ENCODE measurements at regions not wholly inside any gene's neighbourhood (a gene's known extent, or its start where the extent isn't known, plus 50 kb on each side); places are given as distances from the start of the nearest gene placed in this dataset.

DNA sequence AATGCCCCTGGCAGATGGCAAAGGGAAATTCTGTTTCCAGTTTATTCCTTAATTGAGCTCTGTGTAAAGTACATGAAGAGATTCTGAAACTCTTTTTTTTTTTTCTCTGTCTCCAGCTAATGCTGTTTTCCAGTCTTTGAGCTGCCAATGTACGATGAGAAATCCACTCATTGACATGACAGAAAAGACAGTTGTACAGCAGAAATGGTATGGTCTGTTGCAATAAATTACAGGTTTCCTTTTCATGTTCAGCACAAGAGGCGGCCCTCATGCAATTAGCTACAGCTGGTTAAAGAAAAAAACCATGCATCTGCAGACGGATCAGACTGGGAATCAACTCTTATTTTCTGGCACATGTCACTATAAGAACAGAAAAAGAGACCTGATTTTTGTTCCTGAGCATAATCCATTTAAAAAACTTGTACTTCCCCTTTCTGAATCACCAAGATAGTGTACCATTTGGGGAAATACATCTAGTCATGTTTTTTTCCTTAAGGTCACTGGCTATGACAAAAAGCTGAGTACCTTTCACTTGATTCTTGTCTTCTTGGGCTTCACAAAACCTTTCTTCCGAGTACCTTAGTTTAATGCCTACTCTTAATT, 289.8 kb upstream of the PREP start:
- DNase-seq = no peak
- Histone ChIP-seq H2AK5ac (ENCODE audit: low read length, severe bottlenecking) (no peak overlapping the region), H2BK120ac (ENCODE audit: low read depth, low read length) (no peak overlapping the region), H3K18ac (ENCODE audit: low read depth in 1 of 2, low read length in 2 of 2) (no peak overlapping the region), H3K23ac (ENCODE audit: low read length in 2 of 2) (no peak overlapping the region), H2BK12ac (ENCODE audit: low read length in 2 of 2) (no peak overlapping the region), H3K4ac (ENCODE audit: low read depth in 1 of 2, low read length in 2 of 2) (no peak overlapping the region), H3K79me1 (replicated peaks; ENCODE audit: low read length, poor library complexity, severe bottlenecking) (no peaks in the 10 kb centered on the region), H4K8ac (ENCODE audit: low read length) (no peak overlapping the region), H3K4me3 (ENCODE audit: insufficient read depth in 1 of 2, low read depth in 1 of 2, low read length in 2 of 2) (no peak overlapping the region), H3K4me1 (ENCODE audit: control insufficient read depth, insufficient read depth, low read depth, low read length) (no peaks in the 10 kb centered on the region), H2AFZ (ENCODE audit: low read depth, low read length) (no peak overlapping the region), H4K91ac (ENCODE audit: low read length) (no peak overlapping the region), H2BK5ac (ENCODE audit: low read depth, low read length, poor library complexity, severe bottlenecking) (no peak overlapping the region), H3K4me2 (ENCODE audit: low read length, poor library complexity, severe bottlenecking) (no peak overlapping the region), H3K27me3 (ENCODE audit: control insufficient read depth in 1 of 2, insufficient read depth in 1 of 2, low read length in 2 of 2) (no peaks in the 10 kb centered on the region), H3K14ac (ENCODE audit: low read length in 2 of 2) (no peak overlapping the region), H3K9me3 (ENCODE audit: control insufficient read depth, low read length) (peaks cover 12% of the 10 kb centered on the region), H3K36me3 (ENCODE audit: control insufficient read depth in 1 of 2, insufficient read depth in 2 of 2, low read depth in 1 of 2, low read length in 2 of 2) (no peaks in the 10 kb centered on the region), H2BK15ac (ENCODE audit: low read depth, poor library complexity, severe bottlenecking) (no peak overlapping the region), H3K9ac (ENCODE audit: low read length) (no peak overlapping the region), H3K27ac (ENCODE audit: low read length, poor library complexity, severe bottlenecking) (no peak overlapping the region)
- 71% methylated on average over 4 of the region's 4 CpGs for WGBS

- Histone ChIP-seq H3K4me2 (ENCODE audit: low read length, poor library complexity, severe bottlenecking) (no peak overlapping the region), H2BK120ac (ENCODE audit: low read depth, low read length) (no peak overlapping the region), H2AFZ (ENCODE audit: low read depth, low read length) (no peak overlapping the region), H3K4ac (ENCODE audit: low read depth in 1 of 2, low read length in 2 of 2) (no peak overlapping the region), H4K8ac (ENCODE audit: low read length) (no peak overlapping the region), H3K27me3 (ENCODE audit: control insufficient read depth in 1 of 2, insufficient read depth in 1 of 2, low read length in 2 of 2) (no peaks in the 10 kb centered on the region), H3K9me3 (ENCODE audit: control insufficient read depth, low read length) (peaks cover 19% of the 10 kb centered on the region), H3K9ac (ENCODE audit: low read length) (no peak overlapping the region), H3K79me1 (replicated peaks; ENCODE audit: low read length, poor library complexity, severe bottlenecking) (no peaks in the 10 kb centered on the region), H3K4me3 (ENCODE audit: insufficient read depth in 1 of 2, low read depth in 1 of 2, low read length in 2 of 2) (no peak overlapping the region), H4K91ac (ENCODE audit: low read length) (no peak overlapping the region), H2BK15ac (ENCODE audit: low read depth, poor library complexity, severe bottlenecking) (no peak overlapping the region), H3K23ac (ENCODE audit: low read length in 2 of 2) (no peak overlapping the region), H3K4me1 (ENCODE audit: control insufficient read depth, insufficient read depth, low read depth, low read length) (no peaks in the 10 kb centered on the region), H3K18ac (ENCODE audit: low read depth in 1 of 2, low read length in 2 of 2) (no peak overlapping the region), H3K27ac (ENCODE audit: low read length, poor library complexity, severe bottlenecking) (no peak overlapping the region), H3K36me3 (ENCODE audit: control insufficient read depth in 1 of 2, insufficient read depth in 2 of 2, low read depth in 1 of 2, low read length in 2 of 2) (no peaks in the 10 kb centered on the region), H2BK5ac (ENCODE audit: low read depth, low read length, poor library complexity, severe bottlenecking) (no peak overlapping the region), H2BK12ac (ENCODE audit: low read length in 2 of 2) (no peak overlapping the region), H3K14ac (ENCODE audit: low read length in 2 of 2) (no peak overlapping the region), H2AK5ac (ENCODE audit: low read length, severe bottlenecking) (no peak overlapping the region)
- DNase-seq = no peak
- 95% methylated on average over 2 of the region's 2 CpGs for WGBS
These were observed 289.1 kb upstream of the PREP start for GRCh38 chr6:105691971-105692370.

DNA sequence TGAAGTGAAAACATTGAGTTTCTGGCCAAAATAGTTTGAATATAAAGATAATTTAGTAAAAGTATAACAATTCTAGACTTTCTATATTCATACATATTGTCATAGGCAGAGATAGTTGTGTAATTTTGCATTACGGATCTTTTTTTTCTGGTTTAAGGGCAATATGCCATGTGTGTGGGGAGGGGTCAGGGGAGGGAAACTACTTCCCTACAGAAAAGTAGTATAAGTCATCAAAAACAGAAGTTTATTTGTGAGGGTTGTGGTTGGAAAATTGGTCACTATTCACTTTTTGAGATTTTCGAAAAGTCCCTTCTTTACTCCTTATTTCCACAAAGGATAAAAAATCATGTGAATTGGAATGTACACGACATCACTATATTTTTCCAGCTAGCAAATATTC, 288.2 kb upstream of the PREP start:
- H3K4me1 ChIP-seq (ENCODE audit: control insufficient read depth, insufficient read depth, low read depth, low read length) = no peaks in the 10 kb centered on the region
- no peak overlapping the region for H3K18ac ChIP-seq (ENCODE audit: low read depth in 1 of 2, low read length in 2 of 2)
- H3K9me3 ChIP-seq (ENCODE audit: control insufficient read depth, low read length) = peaks cover 25% of the 10 kb centered on the region
- no peak overlapping the region for H3K23ac ChIP-seq (ENCODE audit: low read length in 2 of 2)
- H3K4me2 ChIP-seq (ENCODE audit: low read length, poor library complexity, severe bottlenecking) = no peak overlapping the region
- no peak overlapping the region for H3K4ac ChIP-seq (ENCODE audit: low read depth in 1 of 2, low read length in 2 of 2)
- H2BK12ac ChIP-seq (ENCODE audit: low read length in 2 of 2) = no peak overlapping the region
- WGBS = 80% methylated on average over 1 of the region's 3 CpGs
- no peak overlapping the region for H2BK5ac ChIP-seq (ENCODE audit: low read depth, low read length, poor library complexity, severe bottlenecking)
- H2BK15ac ChIP-seq (ENCODE audit: low read depth, poor library complexity, severe bottlenecking) = no peak overlapping the region
- no peak overlapping the region for H4K91ac ChIP-seq (ENCODE audit: low read length)
- H3K4me3 ChIP-seq (ENCODE audit: insufficient read depth in 1 of 2, low read depth in 1 of 2, low read length in 2 of 2) = no peak overlapping the region
- no peak for DNase-seq
- H3K27me3 ChIP-seq (ENCODE audit: control insufficient read depth in 1 of 2, insufficient read depth in 1 of 2, low read length in 2 of 2) = no peaks in the 10 kb centered on the region
- no peak overlapping the region for H3K9ac ChIP-seq (ENCODE audit: low read length)
- no peak overlapping the region for H2AFZ ChIP-seq (ENCODE audit: low read depth, low read length)
- H2BK120ac ChIP-seq (ENCODE audit: low read depth, low read length) = no peak overlapping the region
- H3K14ac ChIP-seq (ENCODE audit: low read length in 2 of 2) = no peak overlapping the region
- H3K79me1 ChIP-seq (replicated peaks; ENCODE audit: low read length, poor library complexity, severe bottlenecking) = no peaks in the 10 kb centered on the region
- no peak overlapping the region for H4K8ac ChIP-seq (ENCODE audit: low read length)
- no peaks in the 10 kb centered on the region for H3K36me3 ChIP-seq (ENCODE audit: control insufficient read depth in 1 of 2, insufficient read depth in 2 of 2, low read depth in 1 of 2, low read length in 2 of 2)
- H3K27ac ChIP-seq (ENCODE audit: low read length, poor library complexity, severe bottlenecking) = no peak overlapping the region
- no peak overlapping the region for H2AK5ac ChIP-seq (ENCODE audit: low read length, severe bottlenecking)

- Histone ChIP-seq H3K4me3 (ENCODE audit: insufficient read depth in 1 of 2, low read depth in 1 of 2, low read length in 2 of 2) (no peak overlapping the region), H3K18ac (ENCODE audit: low read depth in 1 of 2, low read length in 2 of 2) (no peak overlapping the region), H3K14ac (ENCODE audit: low read length in 2 of 2) (no peak overlapping the region), H3K36me3 (ENCODE audit: control insufficient read depth in 1 of 2, insufficient read depth in 2 of 2, low read depth in 1 of 2, low read length in 2 of 2) (no peaks in the 10 kb centered on the region), H3K27me3 (ENCODE audit: control insufficient read depth in 1 of 2, insufficient read depth in 1 of 2, low read length in 2 of 2) (no peaks in the 10 kb centered on the region), H3K4ac (ENCODE audit: low read depth in 1 of 2, low read length in 2 of 2) (no peak overlapping the region), H3K9me3 (ENCODE audit: control insufficient read depth, low read length) (peaks cover 25% of the 10 kb centered on the region), H2BK5ac (ENCODE audit: low read depth, low read length, poor library complexity, severe bottlenecking) (no peak overlapping the region), H2AK5ac (ENCODE audit: low read length, severe bottlenecking) (no peak overlapping the region), H4K91ac (ENCODE audit: low read length) (no peak overlapping the region), H3K4me1 (ENCODE audit: control insufficient read depth, insufficient read depth, low read depth, low read length) (no peaks in the 10 kb centered on the region), H3K23ac (ENCODE audit: low read length in 2 of 2) (no peak overlapping the region), H2BK15ac (ENCODE audit: low read depth, poor library complexity, severe bottlenecking) (no peak overlapping the region), H3K4me2 (ENCODE audit: low read length, poor library complexity, severe bottlenecking) (no peak overlapping the region), H3K9ac (ENCODE audit: low read length) (no peak overlapping the region), H3K79me1 (replicated peaks; ENCODE audit: low read length, poor library complexity, severe bottlenecking) (no peaks in the 10 kb centered on the region), H4K8ac (ENCODE audit: low read length) (no peak overlapping the region), H2BK12ac (ENCODE audit: low read length in 2 of 2) (no peak overlapping the region), H2BK120ac (ENCODE audit: low read depth, low read length) (no peak overlapping the region), H2AFZ (ENCODE audit: low read depth, low read length) (no peak overlapping the region), H3K27ac (ENCODE audit: low read length, poor library complexity, severe bottlenecking) (no peak overlapping the region)
- DNase-seq = no peak
- 79% methylated on average over 1 of the region's 1 CpG for WGBS
These were observed 285.7 kb upstream of the PREP start for GRCh38 chr6:105688573-105688972.

Measured in mesenchymal stem cell (in vitro differentiated cells and primary cell).